SK-N-SH (cell line): ENCODE measurements at regions not wholly inside any gene's neighbourhood (a gene's known extent, or its start where the extent isn't known, plus 50 kb on each side); places are given as distances from the start of the nearest gene placed in this dataset.

Source experiments
- CTCF ChIP-seq: fragments of 200-600 bp; sonication (generic); IDR thresholded peaks from 2 replicates; pipeline ENCODE4 v1.6.1; 2017; ENCODE audit warnings: antibody characterized with exemption, mild to moderate bottlenecking, moderate library complexity
- EP300 ChIP-seq, 2 experiments: IDR thresholded peaks; 2 replicates each; pipeline versions ENCODE4 v1.4.0 to v1.6.1; 2012; ENCODE audit warnings: borderline replicate concordance in 1 of 2, low read depth in 1 of 2, low read length in 1 of 2
- EZH2phosphoT487 ChIP-seq: fragments of 200-600 bp; sonication (generic); IDR thresholded peaks from 2 replicates; pipeline ENCODE4 v1.6.1; 2017; ENCODE audit warnings: low read depth, mixed run types, mild to moderate bottlenecking, antibody characterized with exemption, moderate library complexity, borderline replicate concordance
- MAX ChIP-seq: IDR thresholded peaks from 2 replicates; pipeline ENCODE4 v1.4.0; 2012; ENCODE audit warnings: low read depth
- MXI1 ChIP-seq: IDR thresholded peaks from 2 replicates; pipeline ENCODE4 v1.6.1; 2012; ENCODE audit warnings: mild to moderate bottlenecking, low read depth, low read length, improper control_type of control experiment
- NFIC ChIP-seq: IDR thresholded peaks from 2 replicates; pipeline ENCODE4 v1.4.0; 2012; ENCODE audit warnings: borderline replicate concordance
- POLR2AphosphoS5 ChIP-seq: IDR thresholded peaks from 2 replicates; pipeline ENCODE4 v1.6.1; 2012; ENCODE audit warnings: low read depth, low read length
- RAD21 ChIP-seq: IDR thresholded peaks from 2 replicates; pipeline ENCODE4 v1.6.1; 2012; ENCODE audit warnings: mild to moderate bottlenecking, low read length
- YY1 ChIP-seq: IDR thresholded peaks from 2 replicates; pipeline ENCODE4 v1.4.0; 2012; ENCODE audit warnings: low read depth, mild to moderate bottlenecking
- ZBTB33 ChIP-seq: IDR thresholded peaks from 2 replicates; pipeline ENCODE4 v1.4.0; 2012; ENCODE audit warnings: low read depth, borderline replicate concordance

- no peak for TF ChIP-seq CTCF
- no peak for TF ChIP-seq EZH2phosphoT487
- no peak for TF ChIP-seq NFIC
- TF ChIP-seq YY1 = no peak
- TF ChIP-seq EP300 (IDR thresholded peaks at IDR 0.05; ENCODE audit: borderline replicate concordance in 1 of 2, low read depth in 1 of 2, low read length in 1 of 2) = no peak
- no peak for TF ChIP-seq POLR2AphosphoS5
- no peak for TF ChIP-seq MXI1
- TF ChIP-seq RAD21 = no peak
- no peak for TF ChIP-seq MAX
- TF ChIP-seq ZBTB33 = no peak
Measured at GRCh38 chr1:106984801-106985200, 71.7 kb upstream of the PRMT6 start.
